Hepatocyte (in vitro differentiated cells): ENCODE measurements at regions not wholly inside any gene's neighbourhood (a gene's known extent, or its start where the extent isn't known, plus 50 kb on each side); places are given as distances from the start of the nearest gene placed in this dataset.

Source experiments
- CTCF ChIP-seq: fragments of 200-600 bp; sonication (generic); IDR thresholded peaks from 2 replicates; pipeline ENCODE4 v1.5.1; 2016; ENCODE audit warnings: antibody characterized with exemption, mild to moderate bottlenecking; ENCODE audit not compliant: poor library complexity
- EZH2 ChIP-seq: fragments of 200-600 bp; sonication (generic); IDR thresholded peaks from 2 replicates; pipeline ENCODE4 v1.6.1; 2016; ENCODE audit warnings: antibody characterized with exemption, mild to moderate bottlenecking, borderline replicate concordance
- EZH2phosphoT487 ChIP-seq: fragments of 200-600 bp; sonication (generic); IDR thresholded peaks from one replicate; pipeline ENCODE4 v1.6.1; 2018; ENCODE audit warnings: antibody characterized with exemption, mild to moderate bottlenecking, low read depth, moderate library complexity; ENCODE audit not compliant: unreplicated experiment, severe bottlenecking

- no peak for TF ChIP-seq CTCF
- no peak for TF ChIP-seq EZH2phosphoT487
- no peak for TF ChIP-seq EZH2
Observed at GRCh38 chr4:137427411-137427810, 104.9 kb downstream of the PCDH18 start.
